ENCODE measurements at regions not wholly inside any gene's neighbourhood (a gene's known extent, or its start where the extent isn't known, plus 50 kb on each side); places are given as distances from the start of the nearest gene placed in this dataset.

DNA sequence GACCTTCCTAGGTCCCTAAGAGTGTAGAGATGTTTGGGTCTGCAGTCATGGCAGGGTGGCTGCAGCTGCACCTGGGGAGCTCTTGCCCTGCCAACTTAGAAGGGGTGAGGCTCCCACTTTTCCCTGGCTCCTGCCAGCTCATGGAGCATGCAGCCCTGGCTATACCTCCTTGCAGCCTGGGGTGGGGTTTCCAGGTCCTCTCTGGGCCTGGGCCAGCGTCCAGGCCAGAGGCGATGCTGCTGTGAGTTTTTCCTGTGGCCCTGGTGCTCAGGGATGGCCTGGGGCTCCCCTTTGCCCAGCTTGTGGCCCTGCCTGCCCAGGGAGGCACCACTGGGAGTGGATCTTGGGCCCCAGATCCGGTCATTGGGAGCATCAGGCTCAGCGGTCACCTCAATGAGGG, 109.8 kb upstream of the FAM180A start:
- Histone ChIP-seq H4K8ac (ENCODE audit: low read depth, low read length) (no peak overlapping the region), H3K4me1 (ENCODE audit: control insufficient read depth in 2 of 2, insufficient read depth in 1 of 2, low read depth in 1 of 2, low read length in 2 of 2) (peaks cover 0 to 7% of the 10 kb centered on the region in 2 donors), H2BK12ac (ENCODE audit: low read length) (no peak overlapping the region), H3K27me3 (ENCODE audit: control insufficient read depth in 3 of 3, insufficient read depth in 3 of 3, low read depth in 1 of 3, low read length in 3 of 3) (no peaks in the 10 kb centered on the region), H3K79me1 (ENCODE audit: low read depth, low read length) (no peaks in the 10 kb centered on the region), H3K9me3 (replicated peaks in 1 of 2; ENCODE audit: control insufficient read depth in 2 of 2, insufficient read depth in 1 of 2, low read depth in 1 of 2, low read length in 2 of 2) (peaks cover 0 to 10% of the 10 kb centered on the region in 2 donors), H3K14ac (ENCODE audit: low read length) (no peak overlapping the region), H3K4me2 (ENCODE audit: insufficient read depth, low read length, poor library complexity, severe bottlenecking) (no peak overlapping the region), H3K18ac (ENCODE audit: low read length) (peak overlapping the region; percentile 69), H2AFZ (ENCODE audit: low read length) (no peak overlapping the region), H3K4me3 (ENCODE audit: low read length in 2 of 2) (no peak overlapping the region), H3K4ac (ENCODE audit: low read length) (no peak overlapping the region), H3K23ac (ENCODE audit: low read depth, low read length, poor library complexity) (peak overlapping the region; percentile 28), H4K91ac (ENCODE audit: low read depth, low read length, poor library complexity) (no peak overlapping the region), H3K36me3 (replicated peaks in 1 of 2; ENCODE audit: control insufficient read depth in 2 of 2, insufficient read depth in 2 of 2, low read length in 2 of 2) (no peaks in the 10 kb centered on the region), H2AK5ac (ENCODE audit: low read depth, low read length) (peak overlapping the region; percentile 85), H2BK15ac (ENCODE audit: low read length) (no peak overlapping the region), H3K9ac (ENCODE audit: low read depth, low read length, poor library complexity) (no peak overlapping the region), H2BK120ac (ENCODE audit: low read depth, low read length) (no peak overlapping the region), H3K27ac (replicated peaks; ENCODE audit: low read length) (no peak overlapping the region), H2BK5ac (ENCODE audit: low read length) (no peak overlapping the region)
- no peak for DNase-seq (ENCODE audit: low spot score)
- WGBS, 2 donors (ENCODE audit: extremely low coverage in 2 of 2, insufficient read length in 2 of 2, insufficient replicate concordance in 1 of 2), result no CpG with 5 or more reads among the region's 4 CpGs

DNA sequence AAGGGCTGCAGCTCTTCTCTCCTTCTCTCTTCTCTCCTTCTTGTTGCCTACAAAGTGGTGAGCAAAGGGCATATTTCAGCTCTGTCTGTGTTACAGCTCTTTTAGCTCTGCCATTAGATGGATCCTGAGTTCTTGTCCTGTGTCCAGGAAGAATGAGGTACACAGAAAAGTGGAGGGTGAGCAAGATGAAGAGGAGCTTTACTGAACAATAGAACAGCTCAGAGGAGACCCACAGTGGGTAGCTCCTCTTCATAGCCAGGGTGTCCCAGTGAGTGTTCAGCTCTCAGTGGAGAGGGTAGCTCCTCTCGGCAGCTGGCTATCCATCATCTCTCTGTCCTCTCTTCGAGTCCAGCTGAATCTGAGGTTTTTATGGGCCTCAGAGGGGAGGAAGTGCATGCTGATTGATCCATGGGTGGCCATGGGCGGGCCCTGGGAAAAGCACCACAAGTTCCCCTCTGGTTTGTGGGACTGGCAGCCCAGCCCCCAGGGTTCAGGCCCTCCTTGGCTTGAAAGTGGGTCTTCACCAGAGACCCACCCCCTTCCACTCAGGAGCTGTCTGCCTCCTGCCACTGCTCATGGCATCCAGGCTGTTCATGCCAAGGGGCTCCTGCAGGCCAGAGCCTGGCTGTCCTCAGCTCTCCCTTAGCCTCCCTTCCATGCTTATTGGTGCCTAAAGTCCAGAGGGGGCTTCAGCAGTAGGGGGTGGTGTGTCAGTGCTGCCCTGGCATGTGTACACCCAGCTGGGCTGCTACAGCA, 109.1 kb upstream of the FAM180A start:
- no CpG with 5 or more reads among the region's 3 CpGs for WGBS, 2 donors (ENCODE audit: extremely low coverage in 2 of 2, insufficient read length in 2 of 2, insufficient replicate concordance in 1 of 2)
- no peak overlapping the region for H3K4ac ChIP-seq (ENCODE audit: low read length)
- H2BK5ac ChIP-seq (ENCODE audit: low read length), result no peak overlapping the region
- peaks cover 0 to 2% of the 10 kb centered on the region in 2 donors for H3K4me1 ChIP-seq (ENCODE audit: control insufficient read depth in 2 of 2, insufficient read depth in 1 of 2, low read depth in 1 of 2, low read length in 2 of 2)
- no peak overlapping the region for H3K9ac ChIP-seq (ENCODE audit: low read depth, low read length, poor library complexity)
- H3K23ac ChIP-seq (ENCODE audit: low read depth, low read length, poor library complexity), result no peak overlapping the region
- no peak overlapping the region for H3K4me2 ChIP-seq (ENCODE audit: insufficient read depth, low read length, poor library complexity, severe bottlenecking)
- peak overlapping the region; percentile 69 for H3K18ac ChIP-seq (ENCODE audit: low read length)
- no peak overlapping the region for H4K8ac ChIP-seq (ENCODE audit: low read depth, low read length)
- H4K91ac ChIP-seq (ENCODE audit: low read depth, low read length, poor library complexity), result no peak overlapping the region
- H3K9me3 ChIP-seq (replicated peaks in 1 of 2; ENCODE audit: control insufficient read depth in 2 of 2, insufficient read depth in 1 of 2, low read depth in 1 of 2, low read length in 2 of 2), result peaks cover 0 to 10% of the 10 kb centered on the region in 2 donors
- no peaks in the 10 kb centered on the region for H3K36me3 ChIP-seq (replicated peaks in 1 of 2; ENCODE audit: control insufficient read depth in 2 of 2, insufficient read depth in 2 of 2, low read length in 2 of 2)
- no peak overlapping the region for H2AFZ ChIP-seq (ENCODE audit: low read length)
- no peak overlapping the region for H2BK12ac ChIP-seq (ENCODE audit: low read length)
- no peak overlapping the region for H3K14ac ChIP-seq (ENCODE audit: low read length)
- H3K27ac ChIP-seq (replicated peaks; ENCODE audit: low read length), result no peak overlapping the region
- no peaks in the 10 kb centered on the region for H3K79me1 ChIP-seq (ENCODE audit: low read depth, low read length)
- H3K4me3 ChIP-seq (ENCODE audit: low read length in 2 of 2), result peak overlapping the region in 1 of 2 donors; percentile 59
- DNase-seq (ENCODE audit: low spot score), result no peak
- H2BK120ac ChIP-seq (ENCODE audit: low read depth, low read length), result no peak overlapping the region
- H2BK15ac ChIP-seq (ENCODE audit: low read length), result no peak overlapping the region
- H3K27me3 ChIP-seq (ENCODE audit: control insufficient read depth in 3 of 3, insufficient read depth in 3 of 3, low read depth in 1 of 3, low read length in 3 of 3), result no peaks in the 10 kb centered on the region
- peak overlapping the region; percentile 70 for H2AK5ac ChIP-seq (ENCODE audit: low read depth, low read length)

DNA sequence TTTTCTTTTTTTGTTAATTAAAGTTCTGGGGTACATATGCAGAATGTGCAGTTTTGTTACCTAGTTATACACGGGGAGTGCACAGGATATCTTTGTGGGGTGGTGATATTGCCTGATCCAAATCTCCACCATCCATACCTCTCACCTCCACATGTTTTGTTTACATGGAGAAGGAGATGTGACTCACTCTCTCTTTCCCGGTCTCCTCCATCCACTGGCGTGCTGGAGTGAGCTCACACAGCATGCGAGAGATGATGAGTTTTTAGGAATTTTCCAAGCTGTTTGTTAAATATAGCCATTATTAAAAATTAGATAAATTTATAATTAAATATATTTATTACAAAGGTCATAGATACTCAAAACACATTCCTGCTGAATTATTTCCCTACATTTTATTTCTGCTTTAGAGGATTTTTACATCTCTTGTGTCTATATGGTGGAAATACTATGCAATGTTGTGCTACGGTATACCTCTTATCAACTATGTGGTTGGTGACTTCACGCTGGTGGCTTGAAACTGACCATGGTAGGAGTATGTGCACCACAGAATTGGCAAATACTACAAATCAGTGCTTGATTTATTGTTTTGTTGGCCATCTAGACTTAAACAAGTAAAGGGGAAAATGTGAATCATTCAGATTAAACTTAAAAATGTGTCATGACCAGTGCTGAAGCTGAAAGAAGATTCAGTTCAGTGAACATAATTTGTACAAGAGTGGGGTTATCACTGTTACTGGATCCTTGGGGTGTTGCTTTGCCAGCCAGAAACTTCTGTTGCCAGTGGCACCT, 107.9 kb upstream of the FAM180A start:
- Histone ChIP-seq H3K4me3 (ENCODE audit: low read length in 2 of 2) (no peak overlapping the region), H3K36me3 (replicated peaks in 1 of 2; ENCODE audit: control insufficient read depth in 2 of 2, insufficient read depth in 2 of 2, low read length in 2 of 2) (no peaks in the 10 kb centered on the region), H3K23ac (ENCODE audit: low read depth, low read length, poor library complexity) (no peak overlapping the region), H3K9me3 (replicated peaks in 1 of 2; ENCODE audit: control insufficient read depth in 2 of 2, insufficient read depth in 1 of 2, low read depth in 1 of 2, low read length in 2 of 2) (peaks cover 0 to 5% of the 10 kb centered on the region in 2 donors), H3K4me2 (ENCODE audit: insufficient read depth, low read length, poor library complexity, severe bottlenecking) (no peak overlapping the region), H3K27ac (replicated peaks; ENCODE audit: low read length) (no peak overlapping the region), H3K27me3 (ENCODE audit: control insufficient read depth in 3 of 3, insufficient read depth in 3 of 3, low read depth in 1 of 3, low read length in 3 of 3) (no peaks in the 10 kb centered on the region), H3K79me1 (ENCODE audit: low read depth, low read length) (no peaks in the 10 kb centered on the region), H4K8ac (ENCODE audit: low read depth, low read length) (no peak overlapping the region), H2BK15ac (ENCODE audit: low read length) (no peak overlapping the region), H2BK120ac (ENCODE audit: low read depth, low read length) (no peak overlapping the region), H2BK12ac (ENCODE audit: low read length) (no peak overlapping the region), H3K14ac (ENCODE audit: low read length) (no peak overlapping the region), H2BK5ac (ENCODE audit: low read length) (no peak overlapping the region), H3K18ac (ENCODE audit: low read length) (no peak overlapping the region), H4K91ac (ENCODE audit: low read depth, low read length, poor library complexity) (no peak overlapping the region), H3K9ac (ENCODE audit: low read depth, low read length, poor library complexity) (no peak overlapping the region), H2AFZ (ENCODE audit: low read length) (no peak overlapping the region), H3K4me1 (ENCODE audit: control insufficient read depth in 2 of 2, insufficient read depth in 1 of 2, low read depth in 1 of 2, low read length in 2 of 2) (no peaks in the 10 kb centered on the region), H2AK5ac (ENCODE audit: low read depth, low read length) (no peak overlapping the region), H3K4ac (ENCODE audit: low read length) (no peak overlapping the region)
- WGBS, 2 donors (ENCODE audit: extremely low coverage in 2 of 2, insufficient read length in 2 of 2, insufficient replicate concordance in 1 of 2), result no CpG with 5 or more reads among the region's 6 CpGs
- DNase-seq (ENCODE audit: low spot score), result no peak

DNA sequence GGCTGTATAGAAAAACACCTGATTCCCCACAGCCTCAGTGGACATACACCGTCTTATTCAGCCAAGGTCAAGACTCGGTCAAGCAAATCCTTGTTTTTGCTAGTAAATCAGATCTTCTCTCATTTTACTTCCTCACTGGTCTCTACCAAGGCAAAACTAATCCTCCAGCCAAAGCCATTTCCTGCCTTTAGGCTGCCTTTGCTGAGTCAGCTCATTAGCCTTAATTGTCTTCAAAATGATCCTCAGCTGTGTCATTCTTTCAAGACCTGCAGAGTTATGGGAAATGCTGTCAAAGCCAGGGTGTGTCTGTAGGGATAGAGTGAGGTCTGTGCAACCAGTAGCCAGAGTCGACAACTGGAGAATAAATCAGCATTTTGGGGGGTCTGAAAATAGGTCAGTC, 107.2 kb upstream of the FAM180A start:
- Histone ChIP-seq H3K27me3 (ENCODE audit: control insufficient read depth in 3 of 3, insufficient read depth in 3 of 3, low read depth in 1 of 3, low read length in 3 of 3) (no peaks in the 10 kb centered on the region), H3K36me3 (replicated peaks in 1 of 2; ENCODE audit: control insufficient read depth in 2 of 2, insufficient read depth in 2 of 2, low read length in 2 of 2) (no peaks in the 10 kb centered on the region), H2BK15ac (ENCODE audit: low read length) (no peak overlapping the region), H3K9me3 (replicated peaks in 1 of 2; ENCODE audit: control insufficient read depth in 2 of 2, insufficient read depth in 1 of 2, low read depth in 1 of 2, low read length in 2 of 2) (peaks cover 0 to 4% of the 10 kb centered on the region in 2 donors), H2BK120ac (ENCODE audit: low read depth, low read length) (no peak overlapping the region), H3K4me2 (ENCODE audit: insufficient read depth, low read length, poor library complexity, severe bottlenecking) (no peak overlapping the region), H2AK5ac (ENCODE audit: low read depth, low read length) (no peak overlapping the region), H3K23ac (ENCODE audit: low read depth, low read length, poor library complexity) (no peak overlapping the region), H4K91ac (ENCODE audit: low read depth, low read length, poor library complexity) (no peak overlapping the region), H3K4me3 (ENCODE audit: low read length in 2 of 2) (no peak overlapping the region), H2AFZ (ENCODE audit: low read length) (no peak overlapping the region), H3K27ac (replicated peaks; ENCODE audit: low read length) (no peak overlapping the region), H2BK5ac (ENCODE audit: low read length) (no peak overlapping the region), H2BK12ac (ENCODE audit: low read length) (no peak overlapping the region), H3K18ac (ENCODE audit: low read length) (no peak overlapping the region), H3K4me1 (ENCODE audit: control insufficient read depth in 2 of 2, insufficient read depth in 1 of 2, low read depth in 1 of 2, low read length in 2 of 2) (no peaks in the 10 kb centered on the region), H3K4ac (ENCODE audit: low read length) (no peak overlapping the region), H3K14ac (ENCODE audit: low read length) (no peak overlapping the region), H3K9ac (ENCODE audit: low read depth, low read length, poor library complexity) (no peak overlapping the region), H4K8ac (ENCODE audit: low read depth, low read length) (no peak overlapping the region), H3K79me1 (ENCODE audit: low read depth, low read length) (no peaks in the 10 kb centered on the region)
- no peak for DNase-seq (ENCODE audit: low spot score)
- WGBS, 2 donors (ENCODE audit: extremely low coverage in 2 of 2, insufficient read length in 2 of 2, insufficient replicate concordance in 1 of 2), result no CpG with 5 or more reads among the region's 3 CpGs

Measured in neuronal stem cell (in vitro differentiated cells).